GM06990 (cell line): ENCODE measurements at regions not wholly inside any gene's neighbourhood (a gene's known extent, or its start where the extent isn't known, plus 50 kb on each side); places are given as distances from the start of the nearest gene placed in this dataset.
"Not testable (repeated sequence)": the region's sequence is repeated elsewhere in the genome, so short reads cannot be mapped to it uniquely, and the experiment has no call there.

Experiments
- DNase-seq: peaks from one replicate; pipeline ENCODE4 v3.0.0-alpha.2; 2011; ENCODE audit not compliant: insufficient read length; ENCODE audit errors: extremely low read depth
- H3K27me3 ChIP-seq: replicated peaks from 2 replicates; pipeline ENCODE4 v1.6.0; 2011; ENCODE audit warnings: low read length; ENCODE audit not compliant: control insufficient read depth, insufficient read depth
- H3K36me3 ChIP-seq: 2 replicates; pipeline ENCODE4 v1.5.1; 2011; ENCODE audit warnings: low read length; ENCODE audit not compliant: control insufficient read depth, insufficient read depth
- H3K4me3 ChIP-seq: replicated peaks from 2 replicates; pipeline ENCODE4 v1.5.1; 2011; ENCODE audit warnings: low read depth, mild to moderate bottlenecking, control low read depth, low read length
- CTCF ChIP-seq: IDR thresholded peaks from 2 replicates; pipeline ENCODE4 v1.5.1; 2011; ENCODE audit warnings: low read length, control low read depth, mild to moderate bottlenecking, inconsistent platforms; ENCODE audit not compliant: insufficient read depth, poor library complexity, severe bottlenecking

GRCh38 chr6:170088582-170088955, 202.3 kb downstream of the DLL1 start:
- TF ChIP-seq CTCF: no peak
- Histone ChIP-seq H3K27me3 (no peaks in the 10 kb centered on the region), H3K36me3 (no peaks in the 10 kb centered on the region), H3K4me3 (peak overlapping the region; percentile 58)
- peak; percentile 82 for DNase-seq

- H3K4me3 ChIP-seq: peak overlapping the region; percentile 58
- TF ChIP-seq CTCF: no peak
- DNase-seq: peak; percentile 89
- no peaks in the 10 kb centered on the region for H3K36me3 ChIP-seq
- H3K27me3 ChIP-seq: no peaks in the 10 kb centered on the region
These were observed 202.8 kb downstream of the DLL1 start for GRCh38 chr6:170087941-170088581.

GRCh38 chr6:170087421-170087780, 203.5 kb downstream of the DLL1 start:
- not testable (repeated sequence) for DNase-seq, H3K36me3 ChIP-seq, H3K27me3 ChIP-seq, H3K4me3 ChIP-seq

GRCh38 chr6:170086639-170087420, 204.0 kb downstream of the DLL1 start:
- DNase-seq: no peak
- Histone ChIP-seq H3K36me3 (no peaks in the 10 kb centered on the region), H3K27me3 (no peaks in the 10 kb centered on the region), H3K4me3 (no peak overlapping the region)
- TF ChIP-seq CTCF: no peak

- no peaks in the 10 kb centered on the region for H3K36me3 ChIP-seq
- H3K27me3 ChIP-seq: no peaks in the 10 kb centered on the region; the same call in 1 of the 2 replicates
- no peak for TF ChIP-seq CTCF
- no peak overlapping the region for H3K4me3 ChIP-seq
- DNase-seq: no peak
These were observed 205.1 kb downstream of the DLL1 start for GRCh38 chr6:170085475-170086401.

- no peak for DNase-seq
- Histone ChIP-seq H3K4me3 (no peak overlapping the region), H3K36me3 (no peaks in the 10 kb centered on the region), H3K27me3 (no peaks in the 10 kb centered on the region; the same call in 1 of the 2 replicates)
- TF ChIP-seq CTCF: no peak
These were observed 206.6 kb downstream of the DLL1 start for GRCh38 chr6:170084166-170084730.
